ENCODE measurements at regions not wholly inside any gene's neighbourhood (a gene's known extent, or its start where the extent isn't known, plus 50 kb on each side); places are given as distances from the start of the nearest gene placed in this dataset.

DNA sequence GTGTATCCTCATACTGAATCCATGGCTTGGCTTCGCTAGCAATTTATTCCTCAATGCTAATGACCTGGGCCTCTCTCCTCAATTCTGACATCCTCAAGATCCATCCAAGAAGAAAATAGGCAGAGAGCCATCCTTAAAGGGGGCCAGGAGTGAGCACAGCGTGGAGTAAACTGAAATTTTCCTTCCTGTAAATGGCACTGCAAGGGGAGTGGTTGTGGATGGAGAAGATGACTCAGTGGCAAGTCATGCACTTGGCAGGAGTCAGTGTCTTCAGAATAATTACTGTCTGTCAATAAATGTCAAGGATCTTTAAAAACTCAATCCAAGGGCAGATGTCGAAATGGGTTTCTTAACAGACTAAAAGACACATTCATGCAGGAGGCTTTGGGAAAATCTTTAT lies 88.0 kb upstream of the TMEM132C start:
- TF ChIP-seq, protein P1, sequence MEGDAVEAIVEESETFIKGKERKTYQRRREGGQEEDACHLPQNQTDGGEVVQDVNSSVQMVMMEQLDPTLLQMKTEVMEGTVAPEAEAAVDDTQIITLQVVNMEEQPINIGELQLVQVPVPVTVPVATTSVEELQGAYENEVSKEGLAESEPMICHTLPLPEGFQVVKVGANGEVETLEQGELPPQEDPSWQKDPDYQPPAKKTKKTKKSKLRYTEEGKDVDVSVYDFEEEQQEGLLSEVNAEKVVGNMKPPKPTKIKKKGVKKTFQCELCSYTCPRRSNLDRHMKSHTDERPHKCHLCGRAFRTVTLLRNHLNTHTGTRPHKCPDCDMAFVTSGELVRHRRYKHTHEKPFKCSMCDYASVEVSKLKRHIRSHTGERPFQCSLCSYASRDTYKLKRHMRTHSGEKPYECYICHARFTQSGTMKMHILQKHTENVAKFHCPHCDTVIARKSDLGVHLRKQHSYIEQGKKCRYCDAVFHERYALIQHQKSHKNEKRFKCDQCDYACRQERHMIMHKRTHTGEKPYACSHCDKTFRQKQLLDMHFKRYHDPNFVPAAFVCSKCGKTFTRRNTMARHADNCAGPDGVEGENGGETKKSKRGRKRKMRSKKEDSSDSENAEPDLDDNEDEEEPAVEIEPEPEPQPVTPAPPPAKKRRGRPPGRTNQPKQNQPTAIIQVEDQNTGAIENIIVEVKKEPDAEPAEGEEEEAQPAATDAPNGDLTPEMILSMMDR (IDR thresholded peaks at IDR 0.05) = no peak
- no peak for TF ChIP-seq POLR2A (IDR thresholded peaks at IDR 0.05)

Data from adrenal gland (tissue), 5 donors.